ENCODE measurements at regions not wholly inside any gene's neighbourhood (a gene's known extent, or its start where the extent isn't known, plus 50 kb on each side); places are given as distances from the start of the nearest gene placed in this dataset.
"Not testable (repeated sequence)": the region's sequence is repeated elsewhere in the genome, so short reads cannot be mapped to it uniquely, and the experiment has no call there.

DNA sequence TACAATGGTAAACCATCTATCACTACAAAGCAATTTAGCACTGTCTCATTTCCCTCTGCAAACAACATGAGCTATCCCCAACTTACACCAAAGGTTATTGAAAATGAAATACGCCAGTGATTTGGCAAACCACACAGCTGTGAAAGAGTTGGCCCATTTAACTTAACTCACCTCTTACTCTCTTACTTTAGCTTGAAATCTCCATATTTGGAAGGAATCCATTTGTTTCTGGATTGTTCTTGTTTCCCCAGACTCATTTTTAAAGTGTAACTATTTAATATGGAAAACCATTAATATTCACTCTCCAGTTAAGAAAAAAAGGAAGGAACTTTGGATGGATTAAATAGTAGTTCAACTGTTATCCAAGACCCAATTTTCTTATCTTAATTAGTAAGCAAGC, 93.7 kb upstream of the TRIB2 start:
- no peak for TF ChIP-seq CTCF (IDR thresholded peaks at IDR 0.05; ENCODE audit: insufficient read depth, low read length, poor library complexity, severe bottlenecking)
- DNase-seq (ENCODE audit: low read depth): no peak

GRCh38 chr2:12624384-12624783, 92.4 kb upstream of the TRIB2 start:
- no peak for TF ChIP-seq CTCF (IDR thresholded peaks at IDR 0.05; ENCODE audit: insufficient read depth, low read length, poor library complexity, severe bottlenecking)
- no peaks in the 10 kb centered on the region for H3K27me3 ChIP-seq (ENCODE audit: control insufficient read depth, insufficient read depth, low read length)
- DNase-seq (ENCODE audit: low read depth): no peak
- no peak overlapping the region for H3K4me3 ChIP-seq (ENCODE audit: low read depth, low read length)
- H3K36me3 ChIP-seq (ENCODE audit: control insufficient read depth, insufficient read depth, low read length): no peaks in the 10 kb centered on the region

More for the DNA sequence above, 93.7 kb upstream of the TRIB2 start:
- Histone ChIP-seq H3K27me3 (ENCODE audit: control insufficient read depth, insufficient read depth, low read length) (no peaks in the 10 kb centered on the region), H3K4me3 (ENCODE audit: low read depth, low read length) (no peak overlapping the region), H3K36me3 (ENCODE audit: control insufficient read depth, insufficient read depth, low read length) (no peaks in the 10 kb centered on the region)

GRCh38 chr2:12624905-12625598, 91.7 kb upstream of the TRIB2 start:
- Histone ChIP-seq H3K4me3 (ENCODE audit: low read depth, low read length) (no peak overlapping the region), H3K36me3 (ENCODE audit: control insufficient read depth, insufficient read depth, low read length) (no peaks in the 10 kb centered on the region), H3K27me3 (ENCODE audit: control insufficient read depth, insufficient read depth, low read length) (no peaks in the 10 kb centered on the region)
- no peak for TF ChIP-seq CTCF (IDR thresholded peaks at IDR 0.05; ENCODE audit: insufficient read depth, low read length, poor library complexity, severe bottlenecking)
- DNase-seq (ENCODE audit: low read depth): no peak

- DNase-seq (ENCODE audit: low read depth); H3K27me3 ChIP-seq (ENCODE audit: control insufficient read depth, insufficient read depth, low read length); H3K36me3 ChIP-seq (ENCODE audit: control insufficient read depth, insufficient read depth, low read length); H3K4me3 ChIP-seq (ENCODE audit: low read depth, low read length): not testable (repeated sequence)
These were observed 88.2 kb upstream of the TRIB2 start for GRCh38 chr2:12628541-12628940.

DNA sequence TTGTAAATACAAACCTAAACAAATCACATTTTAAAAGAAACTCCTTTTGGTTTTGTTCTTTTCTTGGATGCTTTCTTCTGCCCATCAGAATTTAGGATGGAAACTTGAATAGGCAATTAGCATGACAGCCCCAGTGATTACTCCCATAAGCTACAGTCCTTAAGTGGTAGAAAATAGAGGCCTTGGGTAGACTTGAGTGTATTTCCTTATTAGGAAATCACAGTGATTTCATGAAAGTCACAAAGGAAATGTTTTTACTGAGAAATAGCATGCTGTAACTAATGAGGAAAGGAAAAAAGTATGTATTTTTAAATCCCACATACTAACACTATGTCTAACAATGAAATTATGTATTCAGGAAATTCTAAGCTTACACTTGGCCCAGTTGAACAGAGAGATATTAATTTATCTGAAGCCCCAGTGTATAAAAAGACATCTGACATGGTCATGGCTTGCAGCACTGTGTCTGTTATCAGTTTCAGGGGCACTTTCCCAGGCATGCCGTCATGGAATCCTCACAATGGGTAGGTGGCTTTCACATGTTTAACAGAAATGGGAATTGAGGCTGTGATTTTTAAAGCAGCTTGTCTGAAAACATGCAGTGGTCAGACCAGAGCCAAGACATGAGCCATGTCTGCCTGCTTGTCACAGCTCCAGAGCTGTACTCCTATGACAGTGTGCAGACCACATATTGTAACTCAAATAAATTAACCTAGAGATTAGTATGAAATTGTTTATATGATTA, 79.7 kb upstream of the TRIB2 start:
- H3K27me3 ChIP-seq (ENCODE audit: control insufficient read depth, insufficient read depth, low read length): no peaks in the 10 kb centered on the region
- DNase-seq (ENCODE audit: low read depth): no peak
- H3K36me3 ChIP-seq (ENCODE audit: control insufficient read depth, insufficient read depth, low read length): no peaks in the 10 kb centered on the region
- H3K4me3 ChIP-seq (ENCODE audit: low read depth, low read length): no peak overlapping the region
- no peak for TF ChIP-seq CTCF (IDR thresholded peaks at IDR 0.05; ENCODE audit: insufficient read depth, low read length, poor library complexity, severe bottlenecking)

- DNase-seq (ENCODE audit: low read depth): no peak
- Histone ChIP-seq H3K27me3 (ENCODE audit: control insufficient read depth, insufficient read depth, low read length) (no peaks in the 10 kb centered on the region), H3K4me3 (ENCODE audit: low read depth, low read length) (no peak overlapping the region), H3K36me3 (ENCODE audit: control insufficient read depth, insufficient read depth, low read length) (no peaks in the 10 kb centered on the region)
- TF ChIP-seq CTCF (IDR thresholded peaks at IDR 0.05; ENCODE audit: insufficient read depth, low read length, poor library complexity, severe bottlenecking): no peak
These were observed 79.0 kb upstream of the TRIB2 start for GRCh38 chr2:12637754-12638153.
